ENCODE measurements at regions not wholly inside any gene's neighbourhood (a gene's known extent, or its start where the extent isn't known, plus 50 kb on each side); places are given as distances from the start of the nearest gene placed in this dataset.
"Not testable (repeated sequence)": the region's sequence is repeated elsewhere in the genome, so short reads cannot be mapped to it uniquely, and the experiment has no call there.

DNA sequence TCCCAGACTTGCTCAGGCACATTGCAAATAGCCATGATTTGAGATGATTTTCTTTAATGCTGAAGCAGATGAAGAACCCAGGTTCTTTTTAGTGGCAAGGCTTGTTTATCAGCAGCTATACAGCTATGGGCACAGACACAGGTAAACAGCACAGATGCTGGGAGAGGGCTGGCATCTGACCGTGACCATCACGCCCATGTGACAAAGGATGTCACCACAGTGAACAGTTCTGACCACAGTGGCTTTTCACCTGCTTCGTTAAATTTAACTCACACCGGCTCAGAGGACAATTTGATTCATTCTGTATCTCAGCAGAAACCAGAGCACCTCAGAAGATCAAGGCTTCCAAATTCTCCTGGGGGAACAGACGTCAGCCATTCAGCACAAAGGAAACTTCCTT is 142.6 kb downstream of the CDH26 start:
- DNase-seq = no peak

DNA sequence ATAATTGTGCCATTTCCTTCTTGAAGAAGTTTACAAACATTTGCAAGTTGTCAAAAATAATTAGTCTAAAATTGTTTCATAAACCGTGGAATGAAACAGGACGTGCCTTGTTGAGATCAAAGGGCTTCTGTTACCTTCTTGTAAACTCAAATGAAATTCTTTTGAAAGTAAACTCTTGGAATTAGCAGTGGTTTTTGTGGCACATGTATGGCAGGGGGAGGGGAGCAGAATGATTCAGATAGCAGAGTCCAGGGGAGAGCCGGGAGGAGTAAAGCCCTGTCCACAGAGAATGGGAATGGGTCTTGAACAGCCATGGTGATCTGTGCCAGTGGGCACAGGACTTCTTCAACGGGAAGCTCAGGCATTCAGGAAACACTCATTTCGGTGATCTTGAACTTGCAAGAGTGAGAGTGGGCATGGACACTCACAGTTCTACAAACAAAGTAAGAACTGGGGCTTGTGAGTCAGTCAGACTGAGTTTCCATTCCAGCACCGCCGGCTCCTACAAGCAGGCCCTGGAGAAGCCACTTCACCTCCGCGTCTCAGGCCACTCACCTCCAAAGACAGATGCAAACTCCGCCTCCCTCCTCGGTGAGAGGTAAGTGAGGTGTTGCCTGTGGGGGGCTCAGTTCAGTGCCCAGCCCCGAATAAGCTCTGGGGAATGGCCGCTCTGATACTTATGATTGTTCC is 143.1 kb downstream of the CDH26 start:
- no peak for DNase-seq

DNA sequence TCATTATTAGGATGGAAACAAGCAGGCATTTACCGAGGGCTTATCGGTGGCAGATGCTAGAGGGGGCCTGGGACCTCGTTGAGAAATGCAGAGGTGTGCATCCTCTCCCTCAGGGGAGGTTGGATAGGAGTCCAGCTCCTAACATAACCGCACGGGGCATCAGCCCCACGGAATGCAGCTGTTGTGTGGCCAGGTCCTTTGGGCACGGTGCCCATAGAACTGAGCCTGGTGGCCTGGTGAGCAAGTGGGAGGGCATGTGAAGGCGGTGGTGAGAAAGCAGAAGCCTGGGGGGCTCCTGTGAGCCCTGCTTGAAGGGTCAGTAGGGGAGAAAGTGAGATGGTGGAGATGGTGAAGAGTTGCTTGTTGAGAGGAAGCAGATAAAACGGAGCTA is 143.7 kb downstream of the CDH26 start:
- DNase-seq = no peak

DNA sequence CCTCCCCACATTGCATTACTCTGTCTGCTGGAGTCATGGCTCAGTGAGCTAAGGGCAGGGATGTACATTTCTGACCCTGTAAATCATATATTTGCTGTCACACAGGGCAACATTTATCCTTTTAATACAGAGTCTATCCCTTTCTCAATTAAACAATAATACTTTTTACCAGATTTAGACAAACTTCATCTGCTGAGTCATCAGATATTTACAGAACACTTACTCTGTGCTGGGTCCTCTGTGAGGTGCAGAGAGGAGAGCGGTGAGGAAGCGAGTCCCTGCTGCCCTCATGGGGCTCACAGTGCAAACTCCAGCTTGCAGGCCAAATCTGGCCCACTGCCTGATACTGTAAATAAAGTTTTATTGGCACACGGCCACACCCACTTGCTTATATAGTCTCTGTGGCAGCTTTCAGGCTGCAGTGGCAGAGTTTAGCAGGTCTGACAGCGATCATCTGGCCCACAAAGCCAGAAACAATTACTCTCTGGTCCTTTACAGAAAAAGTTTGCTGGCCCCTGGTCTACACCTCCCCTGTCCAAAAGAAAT is 144.5 kb downstream of the CDH26 start:
- no peak for DNase-seq

DNA sequence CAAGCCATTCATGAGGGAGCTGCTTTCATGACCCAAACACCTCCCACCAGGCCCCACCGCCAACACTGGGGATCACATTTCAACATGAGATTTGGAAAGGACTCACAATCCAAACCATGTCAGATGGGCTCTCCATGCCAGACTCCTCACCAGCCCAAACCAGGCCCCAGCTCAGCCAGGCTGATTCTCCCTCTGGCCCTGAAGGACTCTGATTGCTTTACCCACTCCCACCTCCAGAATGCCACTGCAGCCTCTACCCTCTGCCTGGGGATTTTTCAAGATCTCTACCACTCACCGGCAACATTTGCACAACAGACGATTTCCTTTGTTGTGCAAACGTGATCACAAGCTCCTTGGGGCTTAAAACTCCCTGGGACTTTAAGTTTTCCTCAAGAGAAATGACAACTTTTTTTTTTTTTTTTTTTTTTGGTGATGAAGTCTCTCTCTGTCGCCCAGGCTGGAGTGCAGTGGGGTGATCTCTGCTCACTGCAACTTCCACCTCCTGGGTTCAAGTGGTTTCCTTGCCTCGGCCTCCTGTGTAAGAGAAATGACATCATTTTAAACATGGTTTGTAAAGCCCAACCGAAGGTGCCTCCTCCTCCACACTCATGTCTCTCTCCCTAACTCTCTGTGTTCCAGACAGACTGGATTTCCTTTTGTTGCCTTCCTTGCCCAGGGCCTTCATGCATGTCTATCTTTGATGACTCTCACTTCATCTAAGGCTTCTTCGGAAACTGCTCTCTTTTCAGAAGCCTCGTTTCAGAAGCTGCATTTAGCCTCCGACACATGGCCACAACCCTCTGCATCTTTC is 147.0 kb downstream of the CDH26 start:
- no peak for DNase-seq

DNA sequence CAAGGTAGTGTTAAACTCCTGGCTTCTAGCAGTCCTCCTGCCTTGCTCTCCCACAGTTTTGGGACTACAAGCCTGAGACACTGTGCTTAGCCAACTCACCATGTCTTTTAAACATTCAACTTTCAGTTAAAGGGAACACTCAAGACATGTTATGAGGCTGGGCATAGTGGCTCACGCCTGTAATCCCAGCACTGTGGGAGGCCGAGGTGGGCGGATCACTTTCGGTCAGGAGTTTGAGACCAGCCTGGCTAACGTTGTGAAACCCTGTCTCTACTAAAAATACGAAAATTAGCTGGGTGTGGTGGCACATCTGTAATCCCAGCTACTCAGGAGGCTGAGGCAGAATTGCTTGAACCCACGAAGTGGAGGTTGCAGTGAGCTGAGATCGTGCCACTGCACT is 148.0 kb downstream of the CDH26 start:
- DNase-seq = not testable (repeated sequence)

DNA sequence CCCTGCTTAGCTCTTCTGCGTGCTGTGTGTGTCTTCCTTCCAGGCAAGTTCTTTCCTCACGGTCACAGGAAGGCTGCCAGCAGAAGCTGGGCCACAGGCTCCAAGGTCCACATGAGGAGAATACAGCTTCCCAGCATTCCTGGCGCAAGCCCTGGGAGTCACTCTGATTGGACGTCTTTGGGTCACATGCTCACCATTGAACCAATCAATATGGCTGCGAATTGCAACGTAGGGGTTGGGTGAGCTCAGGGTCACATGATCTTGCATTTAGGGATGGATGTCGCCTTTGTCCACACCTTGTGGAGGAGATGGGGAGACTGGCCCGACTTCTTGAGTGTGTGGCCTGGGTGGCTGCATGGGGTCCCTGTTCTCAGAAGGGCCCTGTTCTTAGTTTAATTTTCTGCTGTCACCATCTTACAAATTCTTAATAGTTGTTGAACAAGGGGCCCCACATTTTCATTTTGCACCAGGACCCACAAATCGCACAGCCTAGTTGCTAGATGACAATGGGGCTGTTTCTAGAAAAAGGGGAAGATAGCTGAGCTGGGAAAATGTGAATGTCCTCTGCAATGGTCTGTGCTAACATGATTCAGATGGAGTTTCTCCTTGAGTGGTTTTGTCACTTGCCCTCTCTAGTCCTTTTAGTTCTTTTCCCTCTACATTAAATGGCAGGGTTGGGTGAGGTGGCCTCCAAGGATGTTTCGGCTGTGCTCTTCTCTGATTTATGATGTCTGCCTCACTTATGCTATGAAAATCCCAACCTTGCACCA is 149.6 kb downstream of the CDH26 start:
- DNase-seq = no peak

DNA sequence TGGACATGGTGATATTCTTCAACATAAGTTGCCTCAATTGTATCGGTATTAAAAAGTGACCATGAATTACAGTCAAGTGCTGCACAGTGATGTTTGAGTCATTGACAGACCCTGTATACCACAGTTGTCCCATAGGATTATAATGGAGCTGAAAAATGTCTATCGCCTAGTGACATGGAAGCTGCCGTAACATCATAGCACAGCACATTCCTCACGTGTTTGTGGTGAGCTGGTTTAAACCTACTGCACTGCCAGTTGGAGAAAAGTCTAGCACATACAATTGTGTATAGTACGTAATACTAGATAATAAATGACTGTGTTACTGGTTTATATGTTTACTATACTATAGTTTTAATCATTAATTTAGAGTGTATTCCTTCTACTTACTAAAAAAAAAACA is 150.2 kb downstream of the CDH26 start:
- no peak for DNase-seq

DNA sequence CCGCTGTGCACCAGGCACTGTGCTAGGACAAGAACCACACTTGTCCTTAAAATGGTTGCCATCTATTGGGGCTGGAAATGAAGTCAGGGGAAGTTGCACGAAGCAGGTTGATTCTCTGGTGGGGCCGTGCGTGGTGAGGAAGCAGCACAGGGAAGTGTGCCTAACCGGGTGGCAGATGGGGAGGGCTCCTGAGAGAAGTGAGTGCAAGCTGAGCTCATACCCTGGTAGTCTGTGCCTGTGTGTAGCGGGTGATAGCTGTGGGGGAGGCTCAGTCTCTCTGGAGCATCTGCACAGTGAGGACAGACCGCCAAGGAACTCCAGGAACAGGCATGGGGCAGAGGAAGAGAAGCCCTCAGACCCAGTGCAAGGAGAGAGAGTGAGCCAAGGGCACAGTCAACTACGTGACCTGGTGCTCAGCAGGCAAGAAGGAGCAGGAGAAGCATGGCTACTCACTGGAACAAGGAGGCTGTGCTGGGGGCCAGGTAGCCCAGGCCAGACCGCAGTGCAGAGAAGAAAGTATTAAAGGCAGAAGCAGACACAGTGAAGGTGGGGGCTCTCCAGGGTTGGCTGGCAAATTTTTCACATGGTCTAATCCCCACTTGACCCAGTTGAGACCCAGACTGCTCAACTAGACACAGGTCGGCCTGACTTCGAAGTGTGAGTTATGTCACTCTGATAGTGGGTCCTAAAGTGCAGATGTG is 155.0 kb downstream of the CDH26 start:
- no peak for DNase-seq

DNA sequence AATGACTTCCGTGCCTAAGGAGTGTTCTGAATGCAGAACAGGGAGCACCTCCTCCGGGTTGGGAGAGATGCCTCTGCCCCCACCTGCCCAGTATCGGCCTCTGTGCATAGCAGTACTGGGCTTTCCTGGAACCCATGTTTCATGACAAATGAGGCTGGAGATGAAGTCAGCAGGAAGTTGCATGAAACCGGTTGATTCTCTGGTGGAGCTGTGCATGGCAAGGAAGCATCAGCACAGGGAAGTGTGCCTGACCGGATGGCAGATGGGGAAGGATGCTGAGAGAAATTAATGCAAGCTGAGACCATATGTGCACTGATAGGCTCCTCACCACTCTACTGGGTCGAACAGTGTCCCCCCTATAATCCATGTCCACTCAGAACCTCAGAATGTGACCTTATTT is 155.5 kb downstream of the CDH26 start:
- no peak for DNase-seq

DNA sequence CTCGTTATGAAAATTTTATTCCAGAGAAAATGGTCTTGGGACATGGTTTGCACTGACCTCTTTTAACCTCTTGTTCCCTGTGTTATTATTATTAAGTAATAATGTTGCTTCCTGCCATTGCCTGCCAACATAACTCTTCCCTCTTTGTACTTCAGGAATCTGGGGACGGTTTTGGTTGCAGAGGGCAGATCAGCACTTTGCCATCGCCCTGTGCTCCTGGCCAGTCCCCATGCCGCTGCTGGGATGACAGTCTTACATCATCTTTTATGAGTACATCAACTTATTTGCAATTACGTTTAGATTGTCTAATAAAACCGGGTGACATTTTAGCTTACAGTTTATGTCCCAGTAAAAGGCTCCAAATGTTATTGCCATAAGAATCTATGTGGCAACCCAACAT is 157.2 kb downstream of the CDH26 start:
- DNase-seq = no peak

DNA sequence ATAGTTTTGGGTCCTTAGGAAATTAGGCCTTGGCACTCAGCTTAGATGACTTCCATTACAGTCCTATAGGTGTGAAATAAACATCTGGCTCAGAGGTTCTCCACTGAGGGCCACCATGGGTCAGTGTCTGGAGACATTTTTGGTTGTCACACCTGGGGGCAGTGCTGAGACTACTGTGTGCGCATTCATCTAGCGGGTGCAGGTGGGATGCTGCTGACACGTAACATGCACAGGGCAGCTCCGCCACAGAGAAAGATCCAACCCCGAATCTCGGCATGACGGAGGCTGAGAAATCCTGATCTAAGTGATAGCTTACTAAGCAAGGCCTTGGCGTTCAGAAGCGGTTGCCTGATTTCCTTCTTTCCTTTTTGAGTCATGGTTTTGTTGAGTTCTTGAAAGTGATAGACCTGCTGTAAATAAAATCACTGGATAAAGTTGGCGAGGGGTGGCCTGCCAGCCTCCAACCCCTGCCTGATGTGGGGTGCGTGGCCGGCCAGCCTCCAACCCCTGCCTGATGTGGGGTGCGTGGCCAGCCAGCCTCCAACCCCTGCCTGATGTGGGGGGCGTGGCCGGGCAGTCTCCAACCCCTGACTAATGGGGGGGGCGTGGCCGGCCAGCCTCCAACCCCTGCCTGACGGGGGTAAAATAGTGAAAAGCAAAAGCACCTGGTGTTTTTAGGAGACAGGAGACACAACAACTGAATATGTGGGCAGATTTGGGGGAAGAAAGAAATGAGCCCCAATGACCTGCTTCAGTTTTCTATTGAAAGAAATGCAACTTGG is 158.1 kb downstream of the CDH26 start:
- DNase-seq = no peak

DNA sequence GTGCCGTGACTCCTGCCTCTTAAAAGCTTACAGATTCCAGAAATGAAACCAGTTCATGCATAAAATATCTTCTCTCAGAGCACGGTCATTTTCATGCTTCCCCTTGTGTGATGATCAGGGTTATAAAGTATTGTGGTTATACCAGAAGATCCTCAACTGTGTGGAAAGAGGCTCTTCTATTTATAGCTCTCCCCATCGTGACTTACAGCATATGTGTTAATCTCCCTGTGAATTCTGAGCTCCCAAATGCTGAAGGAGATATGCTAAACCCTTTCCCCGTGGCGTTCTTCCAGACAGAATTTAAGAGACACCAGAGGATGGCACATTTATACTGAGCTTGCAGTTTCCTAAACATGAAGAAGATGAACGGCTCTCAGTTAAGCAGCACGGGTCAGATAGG is 158.8 kb downstream of the CDH26 start:
- DNase-seq = no peak

DNA sequence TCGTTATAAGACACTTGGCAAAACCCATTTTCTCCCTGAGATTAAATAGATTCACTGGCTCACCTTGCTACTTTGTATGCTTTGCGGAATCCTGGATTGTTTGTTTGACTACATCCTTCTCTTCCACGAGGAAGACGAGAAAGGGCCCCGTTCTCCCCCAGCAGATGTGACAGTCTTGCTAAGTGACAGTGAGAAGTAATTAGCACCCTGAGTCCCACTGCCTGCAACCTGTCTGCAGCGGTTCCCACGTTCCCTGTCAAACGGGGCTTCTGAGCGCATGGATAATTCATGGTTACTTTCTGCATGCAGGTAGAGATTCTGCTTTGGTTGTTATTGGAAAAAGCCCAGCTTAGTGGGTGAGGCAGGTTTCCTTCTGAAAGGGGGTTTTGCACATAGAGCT is 163.7 kb downstream of the CDH26 start:
- DNase-seq = no peak

DNA sequence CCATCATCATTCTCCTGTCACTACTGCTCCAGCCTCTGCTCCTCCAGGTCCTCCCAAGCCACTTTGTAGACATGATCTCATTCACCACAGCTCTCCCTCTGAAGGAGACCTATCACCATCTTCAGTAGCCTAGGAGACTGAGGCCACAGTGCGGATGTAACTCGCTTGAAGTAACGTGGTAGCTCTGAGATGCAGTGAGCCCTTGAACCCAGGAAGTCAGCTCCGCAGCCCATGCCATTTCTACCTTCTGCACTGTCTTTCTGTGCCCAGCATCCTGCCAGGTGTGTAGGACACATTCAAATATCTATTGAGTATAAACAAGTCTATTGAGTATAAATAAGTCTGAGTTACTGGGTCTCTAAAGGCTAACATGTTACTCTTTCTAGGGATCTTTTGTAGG is 164.4 kb downstream of the CDH26 start:
- no peak for DNase-seq

DNA sequence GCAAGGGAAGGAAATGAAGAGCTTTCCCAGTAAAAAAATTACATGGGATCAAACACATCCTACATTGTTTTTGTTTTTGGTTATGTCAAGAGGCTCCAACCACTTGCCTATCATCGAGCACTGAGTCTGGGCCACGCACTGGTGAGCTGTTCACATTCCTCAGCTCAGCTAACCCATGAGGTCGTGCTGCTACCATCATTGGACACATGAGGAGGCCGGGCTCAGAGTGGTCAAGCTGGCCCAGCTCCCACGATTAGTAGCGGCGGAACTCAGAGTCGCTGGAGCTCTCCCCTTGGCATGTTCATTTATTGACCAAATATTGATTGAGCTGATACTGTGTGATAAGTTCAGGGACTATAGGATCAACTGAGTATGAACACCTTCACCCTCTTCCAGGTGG is 164.9 kb downstream of the CDH26 start:
- DNase-seq = no peak

DNA sequence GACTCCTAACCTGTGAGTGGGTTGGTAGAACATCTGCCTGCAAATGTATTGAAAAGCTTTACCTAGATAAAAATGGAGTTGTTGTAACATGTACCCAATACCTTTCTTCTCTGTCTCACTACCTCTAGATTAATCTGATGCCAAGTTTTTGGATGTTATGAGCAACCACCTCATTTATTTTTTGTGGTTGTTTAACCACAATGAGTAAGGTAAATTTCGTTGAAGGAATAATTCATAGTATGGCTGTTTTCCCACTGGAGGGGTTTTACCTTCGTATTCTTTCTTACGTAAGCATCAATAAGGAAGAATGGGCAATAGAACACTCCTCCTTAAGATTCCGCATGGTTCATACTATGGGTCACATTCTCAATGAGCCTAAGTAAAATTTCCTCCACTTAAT is 165.4 kb downstream of the CDH26 start:
- DNase-seq = no peak

DNA sequence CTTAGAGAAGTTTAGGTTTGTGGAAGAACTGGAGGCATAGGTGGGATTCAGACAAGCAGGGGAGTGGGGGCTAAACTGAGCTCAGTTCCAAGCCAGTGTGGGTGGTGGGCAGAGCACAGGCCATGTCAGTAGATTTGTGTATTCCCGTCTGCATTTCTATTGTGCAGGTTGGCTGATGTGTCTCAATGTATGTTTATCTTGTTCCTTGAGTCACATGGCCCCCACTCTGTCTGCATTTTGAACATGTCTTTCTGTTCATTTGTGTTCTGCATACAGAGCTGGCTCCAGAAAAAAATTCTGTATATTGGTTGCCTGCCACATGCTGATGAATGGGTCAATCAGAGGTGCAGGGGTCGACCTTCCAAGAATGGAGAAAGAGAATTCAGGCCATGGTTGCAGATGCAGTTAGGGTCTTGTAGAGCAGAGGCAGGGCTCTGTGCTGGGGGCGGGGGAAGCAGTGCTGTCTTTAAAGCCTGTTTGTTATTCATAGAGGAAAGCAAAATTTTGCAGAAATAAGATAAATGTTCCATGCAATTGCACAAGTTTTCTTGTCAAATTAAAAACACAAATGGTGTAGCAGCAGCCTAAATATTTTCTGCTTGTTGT is 166.7 kb downstream of the CDH26 start:
- DNase-seq = no peak

DNA sequence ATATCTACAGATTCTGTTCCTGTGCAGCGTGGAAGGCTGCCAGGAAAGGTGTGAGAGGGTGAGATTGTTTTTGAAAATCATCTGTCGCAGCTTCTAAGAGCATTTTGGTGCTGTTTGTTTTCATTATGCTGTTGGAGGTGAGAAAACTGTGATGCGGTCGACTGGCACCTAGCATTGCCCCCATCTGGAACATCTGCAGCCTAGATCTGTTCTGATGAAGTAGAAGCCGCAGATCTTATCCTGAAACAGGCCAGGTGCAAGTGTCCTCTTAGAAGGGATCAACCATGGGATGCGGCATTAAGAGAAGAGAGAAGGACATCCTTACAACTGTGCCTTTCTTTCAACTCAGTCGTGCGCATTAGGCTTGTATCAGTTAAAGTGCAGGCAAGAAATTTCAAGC is 167.3 kb downstream of the CDH26 start:
- no peak for DNase-seq

DNA sequence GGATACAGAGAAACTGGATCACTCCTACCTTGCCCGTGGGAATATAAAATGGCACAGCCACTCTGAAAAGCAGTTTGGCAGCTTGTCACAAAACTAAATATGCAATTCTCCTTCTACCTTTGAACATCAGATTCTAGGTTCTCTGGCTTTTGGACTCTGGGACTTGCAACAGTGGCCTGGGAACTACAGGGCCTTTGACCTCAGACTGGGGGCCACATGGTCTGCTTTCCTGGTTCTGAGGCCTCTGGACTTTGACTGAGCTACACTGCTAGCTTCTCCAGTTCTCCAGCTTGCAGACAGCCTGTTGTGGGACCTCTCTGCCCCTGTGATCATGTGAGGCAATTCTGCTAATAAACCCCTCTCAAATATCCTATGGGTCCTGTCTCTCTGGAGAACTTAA is 168.8 kb downstream of the CDH26 start:
- no peak for DNase-seq

DNA sequence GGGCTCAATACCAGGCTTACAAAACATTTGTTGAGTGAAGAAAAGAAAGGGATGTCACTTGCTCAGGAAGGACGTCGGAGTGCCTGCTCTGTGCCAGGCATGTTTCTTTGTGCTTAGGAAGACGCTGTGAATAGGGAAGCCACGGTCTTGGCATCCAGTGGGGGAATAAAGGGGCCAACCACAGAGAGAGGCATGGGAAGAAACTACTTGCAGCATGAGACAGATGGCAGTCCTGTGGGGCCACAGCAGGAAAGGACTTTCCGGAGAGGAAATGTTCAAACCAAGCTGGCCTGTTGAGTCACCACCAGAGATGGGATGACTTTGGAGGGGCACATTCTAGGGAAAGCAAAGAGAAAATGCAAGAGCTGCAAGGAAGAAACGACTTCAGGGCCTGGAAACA is 173.2 kb downstream of the CDH26 start:
- DNase-seq = no peak
